SU-DHL-6 (cell line): ENCODE measurements at regions not wholly inside any gene's neighbourhood (a gene's known extent, or its start where the extent isn't known, plus 50 kb on each side); places are given as distances from the start of the nearest gene placed in this dataset.

Source experiments
- H2AFZ ChIP-seq: fragments of 200-600 bp; sonication (generic); 2 replicates; pipeline ENCODE4 v1.6.1; 2014; ENCODE audit warnings: low read depth, mild to moderate bottlenecking, moderate library complexity, mixed read lengths, antibody characterized with exemption, low read length; ENCODE audit not compliant: severe bottlenecking
- H3F3A ChIP-seq: fragments of 200-600 bp; shearing (Covaris generic); 2 replicates; pipeline ENCODE4 v1.6.0; 2016; ENCODE audit warnings: antibody characterized with exemption, mild to moderate bottlenecking; ENCODE audit not compliant: insufficient read depth
- H3K27ac ChIP-seq: fragments of 200-600 bp; sonication (generic); 2 replicates; pipeline ENCODE4 v1.5.1; 2016; ENCODE audit warnings: low read depth, mild to moderate bottlenecking, low read length, moderate library complexity, mixed read lengths
- H3K27me3 ChIP-seq: fragments of 200-600 bp; sonication (generic), shearing (Covaris generic); 2 replicates; pipeline ENCODE4 v1.6.0; 2014; ENCODE audit warnings: mild to moderate bottlenecking, low read length
- H3K36me3 ChIP-seq: fragments of 200-600 bp; sonication (generic); 2 replicates; pipeline ENCODE4 v1.6.1; 2014; ENCODE audit warnings: mild to moderate bottlenecking, low read length, mixed read lengths
- H3K4me2 ChIP-seq: fragments of 300-600, 200-600 bp; shearing (Covaris generic), sonication (generic); 2 replicates; pipeline ENCODE4 v1.6.0; 2014; ENCODE audit warnings: low read length, low read depth, mild to moderate bottlenecking; ENCODE audit not compliant: poor library complexity, severe bottlenecking
- H3K4me3 ChIP-seq: fragments of 200-600 bp; sonication (generic); 2 replicates; pipeline ENCODE4 v1.5.1; 2014; ENCODE audit warnings: antibody characterized with exemption, low read length, mild to moderate bottlenecking, mixed read lengths; ENCODE audit not compliant: insufficient read depth, poor library complexity, severe bottlenecking
- H3K79me2 ChIP-seq: fragments of 200-600 bp; sonication (generic); 2 replicates; pipeline ENCODE4 v1.6.1; 2014; ENCODE audit warnings: mild to moderate bottlenecking, low read length, moderate library complexity; ENCODE audit not compliant: insufficient read depth
- H3K9ac ChIP-seq: fragments of 200-600 bp; sonication (generic); 2 replicates; pipeline ENCODE4 v1.7.0; 2014; ENCODE audit warnings: mild to moderate bottlenecking, low read length
- H3K9me2 ChIP-seq: fragments of 200-600 bp; sonication (generic); replicated peaks from 2 replicates; pipeline ENCODE4 v1.6.1; 2014; ENCODE audit warnings: low read length; ENCODE audit not compliant: insufficient read depth
- H3K9me3 ChIP-seq: fragments of 200-600 bp; sonication (generic); 2 replicates; pipeline ENCODE4 v1.6.1; 2014; ENCODE audit warnings: low read length, mixed read lengths; ENCODE audit not compliant: insufficient read depth
- H4K20me1 ChIP-seq: fragments of 200-600 bp; sonication (generic); 2 replicates; pipeline ENCODE4 v1.6.1; 2014; ENCODE audit warnings: low read depth, mild to moderate bottlenecking, antibody characterized with exemption, low read length, moderate library complexity, mixed read lengths
- EZH2phosphoT487 ChIP-seq: fragments of 200-600 bp; sonication (generic), shearing (Covaris generic); conservative IDR thresholded peaks from 2 replicates; pipeline ENCODE4 v1.6.1; 2018; ENCODE audit warnings: mild to moderate bottlenecking, antibody characterized with exemption, low read length, moderate library complexity, mixed read lengths
- TF ChIP-seq, protein P1 (sequence below): fragments of 200-600 bp; sonication (generic); IDR thresholded peaks from one replicate; pipeline ENCODE4 v1.5.1; 2017; ENCODE audit warnings: antibody characterized with exemption, mild to moderate bottlenecking, low read length, moderate library complexity; ENCODE audit not compliant: insufficient read depth, poor library complexity, severe bottlenecking

DNA sequence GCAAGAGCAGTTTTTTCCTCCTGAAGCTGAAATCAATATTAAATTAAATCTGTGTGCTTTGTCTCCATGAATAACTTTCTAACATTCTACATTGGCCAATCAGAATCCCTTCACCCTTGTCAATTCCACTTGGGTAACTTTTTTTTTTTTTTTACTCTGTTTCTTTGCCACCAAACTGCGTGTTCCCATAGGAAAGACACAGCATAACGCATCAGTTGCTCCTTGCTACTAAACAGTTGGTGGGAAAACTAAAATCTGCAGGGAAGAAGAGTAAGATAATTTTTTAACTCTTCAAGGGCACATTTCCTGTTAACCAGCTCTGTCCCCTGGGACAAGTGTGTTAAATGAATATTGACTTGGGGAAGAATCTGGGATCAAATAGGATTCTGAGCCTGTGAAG lies 113.3 kb upstream of the SERP2 start:
- no peaks in the 10 kb centered on the region for H3K27me3 ChIP-seq
- peak overlapping the region; percentile 40; the same call in 1 of the 2 replicates for H3K9ac ChIP-seq
- no peaks in the 10 kb centered on the region for H3K9me3 ChIP-seq
- peak overlapping the region; percentile 74 for H2AFZ ChIP-seq
- H3K79me2 ChIP-seq, result no peaks in the 10 kb centered on the region
- no peaks in the 10 kb centered on the region for H4K20me1 ChIP-seq
- H3K36me3 ChIP-seq, result no peaks in the 10 kb centered on the region
- no peak overlapping the region for H3K4me3 ChIP-seq
- no peak overlapping the region for H3K27ac ChIP-seq
- H3F3A ChIP-seq, result no peaks in the 10 kb centered on the region
- no peak overlapping the region for H3K4me2 ChIP-seq
- TF ChIP-seq EZH2phosphoT487, result no peak
- TF ChIP-seq, protein P1, sequence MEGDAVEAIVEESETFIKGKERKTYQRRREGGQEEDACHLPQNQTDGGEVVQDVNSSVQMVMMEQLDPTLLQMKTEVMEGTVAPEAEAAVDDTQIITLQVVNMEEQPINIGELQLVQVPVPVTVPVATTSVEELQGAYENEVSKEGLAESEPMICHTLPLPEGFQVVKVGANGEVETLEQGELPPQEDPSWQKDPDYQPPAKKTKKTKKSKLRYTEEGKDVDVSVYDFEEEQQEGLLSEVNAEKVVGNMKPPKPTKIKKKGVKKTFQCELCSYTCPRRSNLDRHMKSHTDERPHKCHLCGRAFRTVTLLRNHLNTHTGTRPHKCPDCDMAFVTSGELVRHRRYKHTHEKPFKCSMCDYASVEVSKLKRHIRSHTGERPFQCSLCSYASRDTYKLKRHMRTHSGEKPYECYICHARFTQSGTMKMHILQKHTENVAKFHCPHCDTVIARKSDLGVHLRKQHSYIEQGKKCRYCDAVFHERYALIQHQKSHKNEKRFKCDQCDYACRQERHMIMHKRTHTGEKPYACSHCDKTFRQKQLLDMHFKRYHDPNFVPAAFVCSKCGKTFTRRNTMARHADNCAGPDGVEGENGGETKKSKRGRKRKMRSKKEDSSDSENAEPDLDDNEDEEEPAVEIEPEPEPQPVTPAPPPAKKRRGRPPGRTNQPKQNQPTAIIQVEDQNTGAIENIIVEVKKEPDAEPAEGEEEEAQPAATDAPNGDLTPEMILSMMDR, result no peak
- H3K9me2 ChIP-seq, result no peaks in the 10 kb centered on the region

DNA sequence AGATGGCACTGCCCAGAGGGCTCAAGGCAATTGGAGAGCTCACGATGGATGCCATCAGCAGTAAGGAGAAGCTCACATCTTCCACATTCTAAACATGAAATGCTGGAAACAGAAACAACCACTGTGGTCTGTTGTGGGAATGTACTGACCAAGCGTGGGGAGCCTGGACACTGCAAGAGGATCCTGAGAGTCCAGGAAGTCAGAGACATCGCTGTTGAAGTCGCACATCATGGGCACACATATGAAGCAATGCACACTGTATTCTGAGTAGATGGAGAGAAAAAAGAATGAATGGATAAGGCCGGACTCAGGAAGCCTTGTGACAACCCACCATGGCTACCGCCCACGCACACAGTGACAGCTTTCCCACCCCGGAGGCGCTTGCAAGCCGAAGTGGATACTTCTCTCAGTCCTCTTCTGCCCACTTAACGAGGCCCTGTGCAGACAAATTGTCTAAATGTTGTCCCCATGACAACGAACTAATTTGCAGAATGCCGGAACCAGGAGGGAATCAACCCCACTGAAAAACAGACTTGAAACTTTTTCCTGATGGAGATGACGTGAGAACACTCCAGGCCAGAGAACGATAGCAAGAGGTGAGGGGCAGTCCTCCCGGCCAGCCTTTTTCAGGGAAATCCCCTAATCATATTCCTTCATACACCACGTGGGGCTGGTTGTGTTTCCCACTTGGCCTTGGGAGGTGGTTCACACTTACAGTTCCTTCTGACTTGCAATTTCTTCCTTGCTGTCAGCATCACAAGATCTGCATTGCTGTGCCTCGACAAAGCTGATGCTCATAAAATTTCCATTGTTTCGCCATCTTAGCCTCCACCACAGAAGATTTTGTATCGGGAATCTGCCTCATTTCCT lies 109.6 kb upstream of the SERP2 start:
- no peak overlapping the region for H3K4me2 ChIP-seq
- no peak overlapping the region for H3K4me3 ChIP-seq
- H3K79me2 ChIP-seq, result no peaks in the 10 kb centered on the region
- H3K27ac ChIP-seq, result no peak overlapping the region
- no peak overlapping the region for H3K9ac ChIP-seq
- no peaks in the 10 kb centered on the region for H3K9me3 ChIP-seq
- no peak for TF ChIP-seq EZH2phosphoT487
- TF ChIP-seq, protein P1, result no peak
- no peaks in the 10 kb centered on the region for H3F3A ChIP-seq
- H3K36me3 ChIP-seq, result no peaks in the 10 kb centered on the region
- H3K9me2 ChIP-seq, result no peaks in the 10 kb centered on the region
- no peak overlapping the region for H2AFZ ChIP-seq
- H4K20me1 ChIP-seq, result no peaks in the 10 kb centered on the region
- no peaks in the 10 kb centered on the region for H3K27me3 ChIP-seq

DNA sequence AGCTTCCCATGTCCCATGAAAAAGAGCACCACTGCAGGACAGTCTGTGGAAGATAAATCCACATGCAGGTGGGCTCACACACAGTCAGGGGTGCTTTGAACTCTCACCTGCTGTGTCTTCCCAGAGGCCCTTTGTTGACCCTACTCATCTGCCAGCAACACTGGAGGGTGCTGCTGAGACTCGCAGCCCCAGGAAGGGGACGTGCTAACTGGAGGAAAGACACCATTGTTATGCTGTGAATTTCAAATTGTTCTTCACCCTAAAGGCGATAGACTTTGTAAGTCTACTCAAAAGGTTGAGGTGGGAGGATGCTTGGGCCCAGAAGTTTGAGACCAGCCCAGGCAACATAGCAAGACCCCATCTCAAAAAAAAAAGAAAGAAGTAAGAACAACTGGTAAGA lies 107.3 kb upstream of the SERP2 start:
- H3K36me3 ChIP-seq, result no peaks in the 10 kb centered on the region
- H2AFZ ChIP-seq, result no peak overlapping the region
- no peak overlapping the region for H3K9ac ChIP-seq
- H4K20me1 ChIP-seq, result no peaks in the 10 kb centered on the region
- no peak overlapping the region for H3K4me3 ChIP-seq
- no peaks in the 10 kb centered on the region for H3K9me2 ChIP-seq
- no peaks in the 10 kb centered on the region for H3F3A ChIP-seq
- no peak overlapping the region for H3K27ac ChIP-seq
- no peak overlapping the region for H3K4me2 ChIP-seq
- no peaks in the 10 kb centered on the region for H3K27me3 ChIP-seq
- H3K79me2 ChIP-seq, result no peaks in the 10 kb centered on the region
- TF ChIP-seq, protein P1, result no peak
- TF ChIP-seq EZH2phosphoT487, result no peak
- H3K9me3 ChIP-seq, result no peaks in the 10 kb centered on the region
